CD4-positive, alpha-beta T cell (primary cell): ENCODE measurements at regions not wholly inside any gene's neighbourhood (a gene's known extent, or its start where the extent isn't known, plus 50 kb on each side); places are given as distances from the start of the nearest gene placed in this dataset.

Source experiments
- ATAC-seq: fragments of 200-7000 bp; cut with Tn5 transposase; one replicate; pipeline ENCODE4 v1.10.0; 2022; ENCODE audit warnings: mild to moderate bottlenecking; ENCODE audit not compliant: poor library complexity
- CTCF ChIA-PET: fragments of 350-600 bp; sonication (Branson Sonifier 250); formaldehyde crosslinking; loops from one replicate; lab custom pipeline; 2021; ENCODE audit warnings: antibody characterized with exemption, inconsistent platforms; lab: Charles Lee
- POLR2A ChIA-PET: fragments of 350-600 bp; sonication (Branson Sonifier 250); formaldehyde crosslinking; loops from one replicate; lab custom pipeline; 2021; ENCODE audit warnings: antibody characterized with exemption, inconsistent platforms; lab: Charles Lee
- DNase-seq, 14 experiments: peaks; one replicate each; pipeline ENCODE4 v3.0.0-alpha.2; 2013 to 2020; ENCODE audit warnings: mixed read lengths in 2 of 14
- H3K27ac ChIP-seq, 2 donors: one replicate each; pipeline versions ENCODE4 v1.5.1 to v1.7.0; 2013; ENCODE audit warnings: low read length in 2 of 2, low read depth in 1 of 2, mild to moderate bottlenecking in 1 of 2
- H3K27me3 ChIP-seq, 2 experiments: 1 replicate in 1 of 2; 2 replicates in 1 of 2; pipeline versions ENCODE4 v1.6.1 to v1.7.0; 2013; ENCODE audit warnings: low read length in 2 of 2, control low read depth in 1 of 2, mild to moderate bottlenecking in 1 of 2, moderate library complexity in 1 of 2; ENCODE audit not compliant: insufficient read depth in 2 of 2, control insufficient read depth in 1 of 2
- H3K36me3 ChIP-seq: one replicate; pipeline ENCODE4 v1.6.1; 2013; ENCODE audit warnings: low read length, control low read depth; ENCODE audit not compliant: insufficient read depth
- H3K4me1 ChIP-seq: one replicate; pipeline ENCODE4 v1.6.1; 2013; ENCODE audit warnings: low read length, control low read depth; ENCODE audit not compliant: insufficient read depth
- H3K4me3 ChIP-seq: one replicate; pipeline ENCODE4 v1.5.1; 2013; ENCODE audit warnings: mild to moderate bottlenecking, low read length, moderate library complexity
- H3K9me3 ChIP-seq, 2 experiments: 1 replicate in 1 of 2; 2 replicates in 1 of 2; pipeline versions ENCODE4 v1.6.1 to v1.7.0; 2013; ENCODE audit warnings: low read length in 2 of 2, mild to moderate bottlenecking in 2 of 2, control low read depth in 1 of 2, moderate library complexity in 1 of 2; ENCODE audit not compliant: control insufficient read depth in 1 of 2, insufficient read depth in 1 of 2
- H3K27ac Mint-ChIP-seq: one replicate; pipeline ENCODE4 v1.8.0; 2020; ENCODE audit warnings: mixed read lengths
- H3K27me3 Mint-ChIP-seq: one replicate; pipeline ENCODE4 v1.8.0; 2021; ENCODE audit warnings: mixed read lengths
- H3K36me3 Mint-ChIP-seq: one replicate; pipeline ENCODE4 v1.8.0; 2021; ENCODE audit warnings: low read depth, mixed read lengths
- H3K4me1 Mint-ChIP-seq: one replicate; pipeline ENCODE4 v1.8.0; 2021; ENCODE audit warnings: low read depth, mixed read lengths
- H3K4me3 Mint-ChIP-seq: one replicate; pipeline ENCODE4 v1.8.0; 2020; ENCODE audit warnings: mild to moderate bottlenecking, mixed read lengths
- H3K9me3 Mint-ChIP-seq: one replicate; pipeline ENCODE4 v1.8.0; 2020; ENCODE audit warnings: mixed read lengths
- intact Hi-C, 2 experiments: fragments of 100-400 bp; cut with DNase I in 1 of 2; cut with micrococcal nuclease in 1 of 2; formaldehyde crosslinking; loops; one replicate each; pipeline versions ENCODE4 v1.15.1 to v1.9.0; 2023 to 2025; cut with DNase I, micrococcal nuclease
- TF ChIP-seq, protein P1 (sequence below): fragments of 200-600 bp; IDR thresholded peaks from one replicate; pipeline ENCODE4 v1.8.0; 2022; ENCODE audit warnings: antibody characterized with exemption, mild to moderate bottlenecking

DNA sequence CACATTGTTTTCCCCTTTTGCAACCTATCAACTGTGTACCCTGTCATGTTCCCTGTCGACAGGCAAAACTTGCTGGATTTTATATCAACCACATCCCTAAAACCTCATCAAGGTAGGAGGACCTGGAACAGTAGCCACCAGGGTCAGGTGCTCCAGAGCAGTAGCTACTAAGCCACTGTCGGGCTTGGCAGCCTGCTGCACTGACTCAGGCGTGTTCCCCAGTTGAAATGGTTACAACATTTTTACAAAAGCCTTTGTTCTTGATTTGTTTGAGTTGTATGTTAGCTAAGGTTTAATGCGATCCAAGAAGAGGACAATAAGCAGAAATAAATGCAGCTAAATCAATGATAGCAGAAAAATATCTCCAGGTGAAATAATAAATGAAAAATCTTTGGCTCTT, 407.4 kb upstream of the TLE4 start:
- Histone ChIP-seq H3K27me3 (no peaks in the 10 kb centered on the region), H3K36me3 (no peaks in the 10 kb centered on the region), H3K4me3 (no peak overlapping the region), H3K9me3 (no peaks in the 10 kb centered on the region), H3K4me1 (no peaks in the 10 kb centered on the region), H3K27ac (no peak overlapping the region)
- CTCF ChIA-PET, result no interaction called here
- H3K27me3 Mint-ChIP-seq, result peaks cover 18% of the 10 kb centered on the region
- intact Hi-C loops, result no loop called here
- ATAC-seq (no peak), DNase-seq (no peak)
- TF ChIP-seq, protein P1, sequence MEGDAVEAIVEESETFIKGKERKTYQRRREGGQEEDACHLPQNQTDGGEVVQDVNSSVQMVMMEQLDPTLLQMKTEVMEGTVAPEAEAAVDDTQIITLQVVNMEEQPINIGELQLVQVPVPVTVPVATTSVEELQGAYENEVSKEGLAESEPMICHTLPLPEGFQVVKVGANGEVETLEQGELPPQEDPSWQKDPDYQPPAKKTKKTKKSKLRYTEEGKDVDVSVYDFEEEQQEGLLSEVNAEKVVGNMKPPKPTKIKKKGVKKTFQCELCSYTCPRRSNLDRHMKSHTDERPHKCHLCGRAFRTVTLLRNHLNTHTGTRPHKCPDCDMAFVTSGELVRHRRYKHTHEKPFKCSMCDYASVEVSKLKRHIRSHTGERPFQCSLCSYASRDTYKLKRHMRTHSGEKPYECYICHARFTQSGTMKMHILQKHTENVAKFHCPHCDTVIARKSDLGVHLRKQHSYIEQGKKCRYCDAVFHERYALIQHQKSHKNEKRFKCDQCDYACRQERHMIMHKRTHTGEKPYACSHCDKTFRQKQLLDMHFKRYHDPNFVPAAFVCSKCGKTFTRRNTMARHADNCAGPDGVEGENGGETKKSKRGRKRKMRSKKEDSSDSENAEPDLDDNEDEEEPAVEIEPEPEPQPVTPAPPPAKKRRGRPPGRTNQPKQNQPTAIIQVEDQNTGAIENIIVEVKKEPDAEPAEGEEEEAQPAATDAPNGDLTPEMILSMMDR, result no peak
- no peaks in the 10 kb centered on the region for H3K4me1 Mint-ChIP-seq
- POLR2A ChIA-PET, result no interaction called here
- no peaks in the 10 kb centered on the region for H3K36me3 Mint-ChIP-seq
- no peak overlapping the region for H3K27ac Mint-ChIP-seq
- no peaks in the 10 kb centered on the region for H3K9me3 Mint-ChIP-seq
- no peak overlapping the region for H3K4me3 Mint-ChIP-seq

DNA sequence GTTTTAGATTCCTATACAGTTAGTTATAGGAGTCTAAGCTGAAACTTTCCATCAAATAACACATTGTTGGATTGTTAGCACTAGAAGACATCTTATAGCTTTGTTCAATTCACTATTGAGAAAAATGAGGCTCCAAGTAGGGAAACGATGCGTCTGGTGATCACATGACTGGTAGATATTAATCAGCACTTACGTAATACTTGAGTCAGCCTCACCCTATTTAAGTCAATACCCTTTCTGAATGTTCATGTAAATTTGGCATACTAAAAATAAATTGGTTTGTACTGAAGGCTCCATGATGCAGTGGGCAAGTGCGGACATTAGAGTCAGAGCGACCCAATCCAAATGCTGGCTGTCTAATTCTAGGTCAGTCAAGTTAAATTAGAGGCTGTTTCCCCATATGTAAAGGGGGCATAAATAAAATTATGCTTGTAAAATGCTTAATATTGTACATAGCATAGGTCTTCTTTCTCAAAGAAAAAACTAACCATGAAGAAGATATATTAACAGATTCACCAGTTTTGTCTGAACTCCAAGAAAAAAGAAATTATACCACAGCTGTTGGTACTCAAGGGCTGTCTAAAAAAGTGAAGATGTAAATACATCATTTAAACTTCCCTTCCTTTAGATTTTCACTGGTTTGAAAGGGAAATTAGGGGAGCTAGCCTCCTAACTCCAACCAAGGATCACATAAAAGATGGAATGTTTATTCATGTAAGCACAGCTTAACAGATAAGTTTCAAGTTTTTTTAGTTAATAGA, 406.6 kb upstream of the TLE4 start:
- Mint-ChIP-seq H3K27ac (no peak overlapping the region), H3K4me3 (no peak overlapping the region), H3K9me3 (no peaks in the 10 kb centered on the region), H3K27me3 (peaks cover 18% of the 10 kb centered on the region), H3K4me1 (no peaks in the 10 kb centered on the region), H3K36me3 (no peaks in the 10 kb centered on the region)
- no peak overlapping the region for H3K27ac ChIP-seq
- ATAC-seq, result no peak
- CTCF ChIA-PET, result no interaction called here
- TF ChIP-seq, protein P1, result no peak
- POLR2A ChIA-PET, result no interaction called here
- no peak overlapping the region for H3K4me3 ChIP-seq
- H3K9me3 ChIP-seq, result no peaks in the 10 kb centered on the region
- H3K36me3 ChIP-seq, result no peaks in the 10 kb centered on the region
- no peaks in the 10 kb centered on the region for H3K4me1 ChIP-seq
- DNase-seq, result no peak
- H3K27me3 ChIP-seq, result no peaks in the 10 kb centered on the region
- intact Hi-C loops, result no loop called here

GRCh38 chr9:79166005-79166404, 405.8 kb upstream of the TLE4 start:
- DNase-seq (no peak), ATAC-seq (no peak)
- Mint-ChIP-seq H3K4me1 (no peaks in the 10 kb centered on the region), H3K36me3 (no peaks in the 10 kb centered on the region), H3K4me3 (no peak overlapping the region), H3K27ac (no peak overlapping the region), H3K9me3 (no peaks in the 10 kb centered on the region), H3K27me3 (peaks cover 18% of the 10 kb centered on the region)
- H3K27ac ChIP-seq, result no peak overlapping the region
- no peaks in the 10 kb centered on the region for H3K4me1 ChIP-seq
- intact Hi-C loops, result no loop called here
- no peaks in the 10 kb centered on the region for H3K36me3 ChIP-seq
- no peaks in the 10 kb centered on the region for H3K27me3 ChIP-seq
- ChIA-PET CTCF (no interaction called here), POLR2A (no interaction called here)
- no peaks in the 10 kb centered on the region for H3K9me3 ChIP-seq
- TF ChIP-seq, protein P1, result no peak
- no peak overlapping the region for H3K4me3 ChIP-seq
